Spleen (tissue), 11 donors: ENCODE measurements at regions not wholly inside any gene's neighbourhood (a gene's known extent, or its start where the extent isn't known, plus 50 kb on each side); places are given as distances from the start of the nearest gene placed in this dataset.

Experiments
- DNase-seq: peaks from one replicate; pipeline ENCODE4 v3.0.0-alpha.2; 2020
- H3K27ac ChIP-seq, 8 donors: fragments of 200-600 bp; sonication (generic) in 7 of 8; 1 replicate in 4 of 8; 2 replicates in 4 of 8; pipeline versions ENCODE4 v1.5.0 to v1.8.0; 2016 to 2021; ENCODE audit warnings: inconsistent platforms in 4 of 8, mild to moderate bottlenecking in 4 of 8, moderate library complexity in 1 of 8
- H3K27me3 ChIP-seq, 7 donors: fragments of 200-600 bp; sonication (generic) in 6 of 7; replicated peaks in 1 of 7; 1 replicate in 4 of 7; 2 replicates in 3 of 7; pipeline versions ENCODE4 v1.5.0 to v1.8.0; 2016 to 2021; ENCODE audit warnings: inconsistent platforms in 3 of 7, mild to moderate bottlenecking in 1 of 7
- H3K36me3 ChIP-seq, 6 donors: fragments of 200-600 bp; sonication (generic) in 5 of 6; 1 replicate in 4 of 6; 2 replicates in 2 of 6; pipeline versions ENCODE4 v1.5.0 to v1.8.0; 2016 to 2021; ENCODE audit warnings: inconsistent platforms in 2 of 6
- H3K4me1 ChIP-seq, 6 donors: fragments of 200-600 bp; sonication (generic) in 5 of 6; 1 replicate in 3 of 6; 2 replicates in 3 of 6; pipeline versions ENCODE4 v1.5.0 to v1.8.0; 2016 to 2021; ENCODE audit warnings: inconsistent platforms in 3 of 6
- H3K4me3 ChIP-seq, 8 donors: fragments of 200-600 bp; sonication (generic) in 7 of 8; 1 replicate in 4 of 8; 2 replicates in 4 of 8; pipeline versions ENCODE4 v1.5.0 to v1.8.0; 2016 to 2021; ENCODE audit warnings: inconsistent platforms in 4 of 8, mild to moderate bottlenecking in 4 of 8, moderate library complexity in 2 of 8
- H3K9me3 ChIP-seq, 8 donors: fragments of 200-600 bp; sonication (generic) in 7 of 8; 1 replicate in 4 of 8; 2 replicates in 4 of 8; pipeline versions ENCODE4 v1.5.0 to v1.8.0; 2016 to 2021; ENCODE audit warnings: inconsistent platforms in 4 of 8
- CTCF ChIP-seq, 11 experiments: fragments of 200-600 bp in 7 of 11; fragments of 450-650 bp in 4 of 11; sonication (generic) in 4 of 11; IDR thresholded peaks in 8 of 11; conservative IDR thresholded peaks in 3 of 11; 1 replicate in 7 of 11; 2 replicates in 4 of 11; pipeline versions ENCODE4 v1.4.0 to v1.8.0; 2016 to 2021; ENCODE audit warnings: antibody characterized with exemption in 11 of 11, inconsistent platforms in 4 of 11, mild to moderate bottlenecking in 1 of 11
- POLR2A ChIP-seq, 3 donors: fragments of 450-650 bp; IDR thresholded peaks; one replicate each; pipeline ENCODE4 v1.5.1; 2017; ENCODE audit warnings: antibody characterized with exemption in 3 of 3, mild to moderate bottlenecking in 1 of 3
- POLR2AphosphoS5 ChIP-seq, 3 donors: sonication (generic); formaldehyde crosslinking; IDR thresholded peaks; one replicate each; pipeline ENCODE4 v1.5.1; 2017; ENCODE audit warnings: antibody characterized with exemption in 3 of 3
- WGBS, 5 donors: extraction: QIAGEN DNeasy Blood & Tissue Kit in 3 of 5; methylation state at CpG; one replicate each; pipeline versions ENCODE4 v1.1.5 to v1.1.7; 2013 to 2018; 5-methylcytosine and 5-hydroxymethylcytosine counted together
- intact Hi-C: fragments of 100-400 bp; cut with DNase I; formaldehyde crosslinking; loops from one replicate; pipeline ENCODE4 v1.15.0; 2023; ENCODE audit warnings: low total_unique reads
- donor health status: healthy with polysubstance abuse.
- donor health status: DM: no; HTN: no; CAD: no; lungs with moderate emphysema.
- donor health status: DM: no; HTN: no; CAD: no.
- donor health status: Bipolar disorder and iron deficiency.
- donor health status: healthy.
- donor health status: DM: no; HTN: no; CAD: no.
- donor health status: DM: yes; HTN: yes; CAD: no.

- H3K4me3 ChIP-seq, result no peak overlapping the region
- H3K9me3 ChIP-seq, result no peaks in the 10 kb centered on the region
- 73 to 83% (median 78%) methylated on average over 4 of the region's 4 CpGs for WGBS, 5 donors
- no peaks in the 10 kb centered on the region for H3K4me1 ChIP-seq
- DNase-seq, result no peak
- TF ChIP-seq POLR2AphosphoS5 (IDR thresholded peaks at IDR 0.05) (no peak), CTCF (IDR thresholded peaks at IDR 0.05 in 8 of 11, conservative IDR thresholded peaks at IDR 0.05 in 3 of 11) (no peak), POLR2A (IDR thresholded peaks at IDR 0.05) (no peak)
- no peak overlapping the region for H3K27ac ChIP-seq
- intact Hi-C loops, result no loop called here
- no peaks in the 10 kb centered on the region for H3K36me3 ChIP-seq
- H3K27me3 ChIP-seq, result no peaks in the 10 kb centered on the region
Measured at GRCh38 chr15:53256457-53256856, 466.3 kb upstream of the ONECUT1 start.

- WGBS, 5 donors, result 73 to 87% (median 79%) methylated on average over 6 of the region's 6 CpGs
- H3K36me3 ChIP-seq, result no peaks in the 10 kb centered on the region
- TF ChIP-seq POLR2A (IDR thresholded peaks at IDR 0.05) (no peak), POLR2AphosphoS5 (IDR thresholded peaks at IDR 0.05) (no peak), CTCF (IDR thresholded peaks at IDR 0.05 in 8 of 11, conservative IDR thresholded peaks at IDR 0.05 in 3 of 11) (no peak)
- no peaks in the 10 kb centered on the region for H3K9me3 ChIP-seq
- intact Hi-C loops, result no loop called here
- DNase-seq, result no peak
- no peaks in the 10 kb centered on the region for H3K4me1 ChIP-seq
- no peak overlapping the region for H3K27ac ChIP-seq
- H3K4me3 ChIP-seq, result no peak overlapping the region
- H3K27me3 ChIP-seq, result no peaks in the 10 kb centered on the region
Measured at GRCh38 chr15:53256043-53256442, 465.9 kb upstream of the ONECUT1 start.

- no peaks in the 10 kb centered on the region for H3K4me1 ChIP-seq
- H3K27me3 ChIP-seq, result no peaks in the 10 kb centered on the region
- H3K9me3 ChIP-seq, result no peaks in the 10 kb centered on the region
- intact Hi-C loops, result no loop called here
- DNase-seq, result no peak
- no peak overlapping the region for H3K4me3 ChIP-seq
- no peak overlapping the region for H3K27ac ChIP-seq
- WGBS, 5 donors, result 53 to 66% (median 57%) methylated on average over 8 of the region's 8 CpGs
- no peak for TF ChIP-seq POLR2A (IDR thresholded peaks at IDR 0.05)
- TF ChIP-seq CTCF (IDR thresholded peaks at IDR 0.05 in 8 of 11, conservative IDR thresholded peaks at IDR 0.05 in 3 of 11), result no peak
- TF ChIP-seq POLR2AphosphoS5 (IDR thresholded peaks at IDR 0.05), result no peak
- no peaks in the 10 kb centered on the region for H3K36me3 ChIP-seq
Measured at GRCh38 chr15:53251996-53252395, 461.9 kb upstream of the ONECUT1 start.

DNA sequence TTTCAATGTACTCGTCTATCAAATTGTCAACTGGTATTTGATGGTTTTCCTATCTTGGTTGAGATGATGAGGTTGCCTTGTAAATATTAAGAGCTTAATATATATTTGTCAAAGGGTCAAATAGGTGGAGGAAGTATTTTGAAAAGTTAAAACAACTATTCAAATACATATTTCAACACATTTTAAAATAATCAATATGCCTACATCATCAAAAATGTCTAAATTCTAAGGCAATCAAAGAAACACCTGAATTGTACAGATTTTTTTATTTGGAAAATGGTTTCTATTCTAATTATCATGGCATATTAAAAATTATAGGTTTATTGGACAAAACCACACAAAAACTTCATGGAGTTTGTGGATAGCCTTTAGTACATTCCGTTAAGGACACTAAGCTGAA is 461.4 kb upstream of the ONECUT1 start:
- Histone ChIP-seq H3K27me3 (no peaks in the 10 kb centered on the region), H3K9me3 (no peaks in the 10 kb centered on the region), H3K27ac (no peak overlapping the region), H3K4me1 (no peaks in the 10 kb centered on the region), H3K36me3 (no peaks in the 10 kb centered on the region), H3K4me3 (no peak overlapping the region)
- 57 to 77% (median 69%) methylated on average over 2 of the region's 2 CpGs for WGBS, 5 donors
- intact Hi-C loops, result no loop called here
- no peak for DNase-seq
- TF ChIP-seq POLR2A (IDR thresholded peaks at IDR 0.05) (no peak), CTCF (IDR thresholded peaks at IDR 0.05 in 8 of 11, conservative IDR thresholded peaks at IDR 0.05 in 3 of 11) (no peak), POLR2AphosphoS5 (IDR thresholded peaks at IDR 0.05) (no peak)
